Middle frontal gyrus (tissue), 1 donor: ENCODE measurements at regions not wholly inside any gene's neighbourhood (a gene's known extent, or its start where the extent isn't known, plus 50 kb on each side); places are given as distances from the start of the nearest gene placed in this dataset.
"Not testable (repeated sequence)": the region's sequence is repeated elsewhere in the genome, so short reads cannot be mapped to it uniquely, and the experiment has no call there.

Experiments
- DNase-seq: peaks from one replicate; pipeline ENCODE4 v3.0.0-alpha.2; 2015; ENCODE audit warnings: low spot score; ENCODE audit errors: extremely low spot score

DNA sequence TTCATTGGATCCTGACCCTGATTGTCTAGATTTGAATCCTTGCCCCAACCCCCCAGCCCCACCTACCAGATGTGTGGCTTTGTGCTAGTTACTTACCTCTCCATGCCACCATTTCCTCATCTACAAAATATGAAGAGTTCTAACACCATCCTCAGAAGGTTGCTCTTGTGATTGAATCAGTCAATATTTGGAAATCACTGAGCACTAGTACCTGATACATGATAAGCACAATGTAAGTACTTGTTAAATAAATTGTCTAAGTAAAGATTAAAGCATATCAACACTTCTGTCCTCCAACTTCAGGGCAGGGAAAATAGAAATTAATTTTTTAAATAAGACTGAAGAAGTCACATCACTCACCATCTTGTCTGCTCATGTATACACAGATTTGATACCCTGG lies 249.6 kb upstream of the KLF3 start:
- no peak for DNase-seq

- DNase-seq, result no peak
These were observed 248.3 kb upstream of the KLF3 start for GRCh38 chr4:38415682-38416081.

DNA sequence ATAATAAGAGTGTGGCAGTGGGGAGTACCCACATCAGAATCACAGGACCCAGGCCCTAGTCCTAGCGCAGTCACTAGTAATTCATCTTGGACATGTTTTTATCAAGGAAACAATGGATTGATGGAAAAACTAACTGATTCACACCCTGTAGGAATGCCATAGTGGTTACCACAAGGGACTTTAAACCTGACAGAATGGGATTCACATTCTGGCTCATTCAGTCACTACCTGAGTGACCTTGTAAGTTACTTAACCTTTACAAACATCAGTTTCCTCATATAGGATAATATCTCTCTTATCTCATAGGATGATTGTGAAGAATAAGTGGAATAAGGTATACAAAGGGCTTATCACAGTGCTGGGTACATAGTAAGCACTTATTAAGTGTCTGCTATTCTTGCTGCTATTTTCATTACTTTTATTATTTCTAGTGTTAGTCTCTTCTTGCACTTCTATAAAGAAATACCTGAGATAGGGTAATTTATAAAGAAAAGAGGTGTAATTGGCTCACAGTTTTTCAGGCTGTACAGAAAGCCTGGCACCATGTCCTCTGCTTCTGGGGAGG lies 247.5 kb upstream of the KLF3 start:
- no peak for DNase-seq

DNA sequence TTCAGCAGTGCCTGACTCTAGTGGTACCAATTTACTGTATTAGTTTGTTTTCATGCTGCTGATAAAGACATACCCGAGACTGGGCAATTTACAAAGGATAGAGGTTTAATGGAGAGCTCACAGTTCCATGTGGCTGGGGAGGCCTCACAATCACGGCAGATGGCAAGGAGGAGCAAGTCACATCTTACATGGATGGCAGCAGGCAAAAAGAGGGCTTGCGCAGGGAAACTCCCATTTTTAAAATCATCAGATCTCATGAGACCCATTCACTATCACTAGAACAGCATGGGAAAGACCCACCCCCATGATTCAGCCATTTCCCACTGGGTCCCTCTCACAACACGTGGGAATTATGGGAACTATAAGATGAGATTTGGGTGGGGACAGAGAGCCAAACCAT lies 243.7 kb upstream of the KLF3 start:
- not testable (repeated sequence) for DNase-seq

- no peak for DNase-seq
These were observed 241.1 kb upstream of the KLF3 start for GRCh38 chr4:38422850-38423249.

DNA sequence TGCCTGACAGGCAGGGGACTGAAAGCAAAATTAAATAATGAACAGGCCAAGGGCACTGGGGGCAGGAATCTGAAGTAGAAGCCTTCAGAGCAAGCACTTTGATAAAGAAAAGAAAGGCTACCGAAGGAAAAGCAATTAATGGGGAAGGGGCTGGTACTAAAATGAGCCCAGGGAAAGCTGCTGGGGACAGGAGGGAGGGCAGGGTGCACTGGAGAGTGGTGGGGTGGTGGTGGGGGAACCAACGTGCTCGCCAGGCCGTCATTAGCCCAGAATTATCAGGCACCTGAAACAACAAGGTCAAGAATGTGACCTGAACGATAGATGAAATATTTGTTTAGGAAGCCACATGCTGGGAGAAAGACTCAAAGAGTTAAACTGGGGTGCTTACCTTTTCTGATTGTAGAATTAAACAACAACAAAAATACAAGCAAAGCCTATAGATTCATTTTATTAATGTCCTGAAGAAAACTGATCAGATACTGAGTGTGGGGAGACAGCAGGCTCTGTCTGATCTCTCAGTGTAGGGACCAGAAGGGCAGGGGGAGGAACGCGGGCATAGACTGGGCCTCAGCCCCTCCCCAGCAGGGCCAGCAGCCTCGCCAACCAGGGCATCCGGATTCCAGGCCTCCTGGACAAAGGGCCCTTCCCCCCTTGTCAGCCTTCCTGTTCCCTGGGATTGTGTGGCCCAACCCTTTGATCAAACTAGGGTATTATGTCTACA lies 239.7 kb upstream of the KLF3 start:
- no peak for DNase-seq

DNA sequence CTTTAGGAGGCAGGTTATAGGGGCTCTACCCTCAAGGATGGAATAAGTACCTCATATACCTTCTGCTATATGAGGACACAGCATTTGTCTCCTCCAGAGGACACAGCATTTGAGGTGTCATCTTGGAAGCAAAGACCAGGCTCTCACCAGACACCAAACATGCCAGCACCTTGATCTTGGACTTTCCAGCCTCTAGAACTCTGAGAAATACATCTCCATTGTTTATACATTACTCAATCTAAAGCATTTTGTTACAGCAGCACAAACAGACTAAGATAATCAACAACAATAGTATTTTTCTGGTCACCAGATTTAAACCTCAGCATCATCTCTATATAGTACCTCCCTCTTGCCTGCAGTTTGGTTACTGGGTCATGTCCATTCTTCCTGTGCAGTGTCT lies 237.5 kb upstream of the KLF3 start:
- no peak for DNase-seq

GRCh38 chr4:38430841-38431240 lies 233.2 kb upstream of the KLF3 start:
- DNase-seq, result no peak

DNA sequence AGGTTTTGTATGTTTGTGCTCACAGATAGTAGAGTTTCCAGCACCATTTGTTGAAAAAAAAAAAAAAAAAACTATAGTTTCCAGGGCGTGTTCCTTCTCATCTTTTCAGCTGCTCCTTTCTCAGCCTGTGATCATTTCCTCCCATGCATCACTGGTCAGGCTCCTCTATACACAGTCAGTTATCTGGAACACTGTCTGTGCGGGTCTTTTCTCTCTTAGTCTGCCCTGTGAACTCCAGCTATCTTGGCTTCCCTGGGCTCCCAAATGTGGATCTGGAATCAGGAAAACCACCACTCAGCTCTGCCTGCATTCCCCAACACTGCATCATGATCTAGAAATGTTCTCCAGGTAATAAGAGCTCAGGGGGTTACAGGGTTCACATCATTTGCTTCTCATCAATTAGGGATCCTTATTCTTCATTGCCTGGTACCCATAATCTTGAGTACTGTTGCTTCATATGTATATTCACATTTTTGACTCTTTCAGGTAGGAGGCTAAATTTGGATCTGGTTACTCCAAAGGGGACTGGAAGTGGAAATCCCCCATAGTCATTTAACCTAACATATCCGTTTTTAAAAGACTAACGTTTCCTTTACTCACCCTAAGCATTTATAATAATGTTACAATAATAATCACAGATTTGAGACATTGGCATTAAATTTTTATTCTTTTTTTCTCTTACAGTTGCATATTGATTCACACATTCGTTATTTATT lies 221.8 kb upstream of the KLF3 start:
- DNase-seq, result no peak

GRCh38 chr4:38449506-38450174 lies 214.4 kb upstream of the KLF3 start:
- DNase-seq, result no peak

GRCh38 chr4:38452009-38452408 lies 212.0 kb upstream of the KLF3 start:
- DNase-seq, result no peak

DNA sequence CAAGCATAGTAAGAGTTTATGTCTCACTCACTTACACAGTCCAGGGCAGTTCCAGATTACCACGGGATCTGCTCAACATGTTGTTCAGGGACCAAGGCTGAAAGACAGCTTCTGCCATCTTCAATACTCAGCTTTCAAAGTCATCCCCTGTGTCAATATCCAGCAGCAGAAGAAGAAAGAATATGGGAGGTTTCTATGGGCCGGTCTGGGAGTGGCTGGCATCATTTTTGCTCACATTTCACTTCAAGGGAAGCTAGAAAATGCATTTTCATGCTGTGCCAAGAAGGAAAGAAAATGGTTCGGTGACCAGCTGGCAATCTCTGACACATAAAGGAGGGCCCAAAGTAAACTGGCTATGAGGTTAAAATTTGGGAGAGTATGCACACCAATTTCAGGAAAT lies 211.5 kb upstream of the KLF3 start:
- DNase-seq, result no peak

GRCh38 chr4:38453253-38453881 lies 210.6 kb upstream of the KLF3 start:
- no peak for DNase-seq

- DNase-seq, result no peak
These were observed 209.7 kb upstream of the KLF3 start for GRCh38 chr4:38454284-38454683.

DNA sequence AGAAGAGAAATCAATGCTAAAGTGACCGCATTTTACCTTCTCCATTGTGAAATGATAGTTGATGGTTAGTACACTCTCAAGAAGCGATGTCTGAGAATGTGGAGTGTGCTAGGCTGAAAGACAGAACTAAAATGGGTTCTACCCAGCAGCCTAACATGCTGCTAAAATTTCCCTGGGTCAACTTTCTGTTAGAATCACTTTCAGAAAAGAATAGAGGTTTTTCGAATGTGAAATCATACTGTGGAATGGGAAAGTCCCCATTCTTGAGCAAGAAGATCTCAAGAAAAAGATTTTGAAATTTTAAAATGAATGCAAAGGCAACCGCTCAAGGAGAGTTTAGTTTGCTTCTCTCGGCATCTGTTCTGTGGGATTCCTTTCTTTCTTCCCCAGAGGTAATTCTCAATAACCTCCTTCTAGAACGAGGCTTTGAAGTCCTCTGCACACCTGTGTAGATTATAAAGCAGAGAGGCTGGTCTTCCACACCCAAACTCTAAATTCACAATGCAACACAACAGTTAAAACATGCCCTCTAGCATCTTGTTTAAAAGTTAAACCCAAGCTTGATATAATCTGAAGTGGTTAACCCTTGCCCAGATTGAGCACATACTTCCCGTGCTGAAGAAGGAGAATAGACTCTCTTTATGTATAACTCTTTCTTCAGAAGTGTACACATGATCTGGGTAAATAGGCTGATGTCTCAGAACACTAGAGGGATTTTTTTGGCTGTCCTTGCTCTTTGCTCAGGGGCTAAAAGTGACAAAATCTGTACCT lies 208.7 kb upstream of the KLF3 start:
- no peak for DNase-seq

DNA sequence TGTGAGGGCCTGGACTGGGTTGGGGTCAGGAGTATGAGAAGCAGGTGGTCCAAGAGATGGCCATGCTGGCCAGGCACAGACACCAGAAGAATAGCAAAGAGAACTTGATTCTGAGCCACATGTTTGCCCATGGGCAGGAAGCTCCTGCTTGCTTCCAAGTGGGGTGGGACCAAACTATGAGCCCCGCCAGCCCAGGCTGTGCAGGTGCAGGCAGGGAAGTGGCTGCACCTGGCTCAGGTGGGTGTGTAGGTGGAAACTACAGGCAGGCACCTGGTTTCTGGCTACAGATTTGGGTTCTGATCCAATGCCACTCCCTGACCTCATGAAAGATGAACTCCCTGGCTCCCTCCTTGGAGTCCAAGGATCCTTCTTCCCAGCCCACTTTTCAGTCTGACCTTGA lies 207.9 kb upstream of the KLF3 start:
- DNase-seq, result no peak

GRCh38 chr4:38461342-38461741 lies 202.7 kb upstream of the KLF3 start:
- no peak for DNase-seq

GRCh38 chr4:38462367-38463055 lies 201.5 kb upstream of the KLF3 start:
- no peak for DNase-seq

DNA sequence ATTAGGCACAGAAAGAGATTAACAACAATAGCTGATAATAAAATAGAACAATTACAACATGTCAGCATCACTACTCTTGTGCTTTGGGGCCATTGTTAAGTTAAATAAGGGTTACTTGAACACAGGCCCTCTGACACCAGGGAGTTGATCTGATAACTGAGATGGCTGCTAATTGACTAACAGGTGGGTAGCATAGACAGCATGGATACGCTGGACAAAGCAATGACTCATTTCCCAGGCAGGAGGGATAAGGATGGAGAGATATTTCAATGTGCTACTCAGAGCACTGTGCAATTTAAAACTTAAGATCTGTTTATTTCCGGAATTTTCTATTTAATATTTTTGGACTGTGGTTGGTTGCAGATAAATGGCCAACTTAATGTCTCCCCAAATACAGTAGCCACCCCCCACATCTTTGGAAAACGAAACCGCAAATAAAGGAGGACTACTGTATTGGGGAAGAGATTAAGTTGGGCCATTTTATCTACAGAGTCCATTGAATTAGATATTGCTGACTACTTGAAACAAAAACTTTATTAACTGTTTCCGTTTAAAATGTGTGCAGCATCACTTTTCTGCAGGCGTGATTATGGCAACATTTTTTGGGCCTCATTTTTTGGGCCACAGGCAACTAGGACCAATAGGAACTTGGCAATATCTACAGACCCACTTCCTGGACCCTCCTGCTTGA lies 200.6 kb upstream of the KLF3 start:
- no peak for DNase-seq

GRCh38 chr4:38464328-38464727 lies 199.7 kb upstream of the KLF3 start:
- DNase-seq, result no peak
